ENCODE measurements at regions not wholly inside any gene's neighbourhood (a gene's known extent, or its start where the extent isn't known, plus 50 kb on each side); places are given as distances from the start of the nearest gene placed in this dataset.

GRCh38 chr13:57784633-57785032, 153.1 kb downstream of the PCDH17 start:
- TF ChIP-seq ZNF70 (CRISPR knock-in tag; IDR thresholded peaks at IDR 0.05) = no peak
- no peak for TF ChIP-seq ZFP30 (CRISPR knock-in tag; IDR thresholded peaks at IDR 0.05)
- TF ChIP-seq TSHZ2 (CRISPR knock-in tag; IDR thresholded peaks at IDR 0.05) = no peak
- no peak for TF ChIP-seq RARB (CRISPR knock-in tag; IDR thresholded peaks at IDR 0.05)
- no peak for TF ChIP-seq TCF4 (CRISPR knock-in tag; IDR thresholded peaks at IDR 0.05; ENCODE audit: borderline replicate concordance)
- no peak for TF ChIP-seq ZNF8 (CRISPR knock-in tag; IDR thresholded peaks at IDR 0.05)
- TF ChIP-seq POU6F1 (CRISPR knock-in tag; IDR thresholded peaks at IDR 0.05; ENCODE audit: borderline replicate concordance, low read depth) = no peak
- TF ChIP-seq PATZ1 (CRISPR knock-in tag; IDR thresholded peaks at IDR 0.05; ENCODE audit: borderline replicate concordance) = no peak
- no peak for TF ChIP-seq ARNTL (CRISPR knock-in tag; IDR thresholded peaks at IDR 0.05; ENCODE audit: borderline replicate concordance, low read depth)
- no peak for TF ChIP-seq SNAI2 (CRISPR knock-in tag; IDR thresholded peaks at IDR 0.05)
- TF ChIP-seq ZC3H10 (CRISPR knock-in tag; IDR thresholded peaks at IDR 0.05) = no peak
- no peak for TF ChIP-seq ESRRG (CRISPR knock-in tag; IDR thresholded peaks at IDR 0.05)
- no peak for TF ChIP-seq OSR1 (CRISPR knock-in tag; IDR thresholded peaks at IDR 0.05)
- TF ChIP-seq GLIS3 (CRISPR knock-in tag; IDR thresholded peaks at IDR 0.05) = no peak
- no peak for TF ChIP-seq ISL1 (CRISPR knock-in tag; IDR thresholded peaks at IDR 0.05)
- TF ChIP-seq CREB5 (CRISPR knock-in tag; IDR thresholded peaks at IDR 0.05; ENCODE audit: low read depth) = no peak
- TF ChIP-seq CSRNP3 (CRISPR knock-in tag; IDR thresholded peaks at IDR 0.05) = no peak
- ATAC-seq = no peak

- no peak for ATAC-seq
- TF ChIP-seq ZC3H10 (CRISPR knock-in tag; IDR thresholded peaks at IDR 0.05) (no peak), ZNF8 (CRISPR knock-in tag; IDR thresholded peaks at IDR 0.05) (no peak), CREB5 (CRISPR knock-in tag; IDR thresholded peaks at IDR 0.05; ENCODE audit: low read depth) (no peak), ISL1 (CRISPR knock-in tag; IDR thresholded peaks at IDR 0.05) (no peak), POU6F1 (CRISPR knock-in tag; IDR thresholded peaks at IDR 0.05; ENCODE audit: borderline replicate concordance, low read depth) (no peak), CSRNP3 (CRISPR knock-in tag; IDR thresholded peaks at IDR 0.05) (no peak), TOX (CRISPR knock-in tag; IDR thresholded peaks at IDR 0.05; ENCODE audit: borderline replicate concordance) (no peak), OSR1 (CRISPR knock-in tag; IDR thresholded peaks at IDR 0.05) (no peak), ZFP3 (CRISPR knock-in tag; IDR thresholded peaks at IDR 0.05) (no peak), CSDC2 (CRISPR knock-in tag; IDR thresholded peaks at IDR 0.05) (no peak), BACH2 (CRISPR knock-in tag; IDR thresholded peaks at IDR 0.05; ENCODE audit: borderline replicate concordance) (no peak), ZFP30 (CRISPR knock-in tag; IDR thresholded peaks at IDR 0.05) (no peak), PPARA (CRISPR knock-in tag; IDR thresholded peaks at IDR 0.05; ENCODE audit: borderline replicate concordance) (no peak), ZNF70 (CRISPR knock-in tag; IDR thresholded peaks at IDR 0.05) (no peak), ZNF565 (CRISPR knock-in tag; conservative IDR thresholded peaks at IDR 0.05; ENCODE audit: low read depth) (no peak), SNAI2 (CRISPR knock-in tag; IDR thresholded peaks at IDR 0.05) (no peak), TCF4 (CRISPR knock-in tag; IDR thresholded peaks at IDR 0.05; ENCODE audit: borderline replicate concordance) (no peak), RARB (CRISPR knock-in tag; IDR thresholded peaks at IDR 0.05) (no peak)
Measured at GRCh38 chr13:57787058-57787791, 155.7 kb downstream of the PCDH17 start.

All from SK-N-SH treated with all-trans-retinoic acid at 6 μM for 48 hours (cell line).